Anterior cingulate cortex (tissue), 58 donors: ENCODE measurements at regions not wholly inside any gene's neighbourhood (a gene's known extent, or its start where the extent isn't known, plus 50 kb on each side); places are given as distances from the start of the nearest gene placed in this dataset.
"Not testable (repeated sequence)": the region's sequence is repeated elsewhere in the genome, so short reads cannot be mapped to it uniquely, and the experiment has no call there.

Experiments used
- DNase-seq, 58 donors: peaks; one replicate each; lab custom pipeline; 2025; lab: John Stamatoyannopoulos, UW

GRCh38 chr9:82424599-82425120 lies 436.1 kb downstream of the SPATA31D1 start:
- DNase-seq, result no peak

GRCh38 chr9:82431121-82431520 lies 442.5 kb downstream of the SPATA31D1 start:
- no peak for DNase-seq

GRCh38 chr9:82433290-82433931 lies 444.8 kb downstream of the SPATA31D1 start:
- not testable (repeated sequence) for DNase-seq

- no peak for DNase-seq
Observed at GRCh38 chr9:82436475-82436874, 447.9 kb downstream of the SPATA31D1 start.

- DNase-seq, result not testable (repeated sequence)
Observed at GRCh38 chr9:82437183-82437582, 448.6 kb downstream of the SPATA31D1 start.

GRCh38 chr9:82438581-82438980 lies 450.0 kb downstream of the SPATA31D1 start:
- DNase-seq, result no peak

GRCh38 chr9:82443312-82443711 lies 454.7 kb downstream of the SPATA31D1 start:
- no peak for DNase-seq

GRCh38 chr9:82445556-82445955 lies 457.0 kb downstream of the SPATA31D1 start:
- no peak for DNase-seq

GRCh38 chr9:82447343-82447742 lies 458.8 kb downstream of the SPATA31D1 start:
- no peak for DNase-seq

GRCh38 chr9:82449986-82450385 lies 461.4 kb downstream of the SPATA31D1 start:
- DNase-seq, result no peak

GRCh38 chr9:82454509-82455190 lies 466.1 kb downstream of the SPATA31D1 start:
- no peak for DNase-seq

GRCh38 chr9:82456642-82457041 lies 468.1 kb downstream of the SPATA31D1 start:
- no peak for DNase-seq

- DNase-seq, result no peak
Observed at GRCh38 chr9:82457298-82457697, 468.7 kb downstream of the SPATA31D1 start.

- no peak for DNase-seq
Observed at GRCh38 chr9:82457891-82458290, 469.3 kb downstream of the SPATA31D1 start.

- DNase-seq, result no peak
Observed at GRCh38 chr9:82458296-82458695, 469.7 kb downstream of the SPATA31D1 start.

GRCh38 chr9:82466616-82467260 lies 478.2 kb downstream of the SPATA31D1 start:
- no peak for DNase-seq

GRCh38 chr9:82467436-82467835 lies 478.9 kb downstream of the SPATA31D1 start:
- no peak for DNase-seq

- no peak for DNase-seq
Observed at GRCh38 chr9:82474235-82474634, 485.7 kb downstream of the SPATA31D1 start.

GRCh38 chr9:82475584-82476301 lies 487.2 kb downstream of the SPATA31D1 start:
- DNase-seq, result no peak

GRCh38 chr9:82480921-82481320 lies 492.3 kb downstream of the SPATA31D1 start:
- no peak for DNase-seq

- no peak for DNase-seq
Observed at GRCh38 chr9:82487935-82488312, 499.4 kb downstream of the SPATA31D1 start.
